Chondrocyte (in vitro differentiated cells): ENCODE measurements at regions not wholly inside any gene's neighbourhood (a gene's known extent, or its start where the extent isn't known, plus 50 kb on each side); places are given as distances from the start of the nearest gene placed in this dataset.

Experiments used
- DNase-seq: peaks from one replicate; pipeline ENCODE4 v3.0.0; 2021; ENCODE audit warnings: mixed read lengths, low spot score
- H3K27ac Mint-ChIP-seq: one replicate; pipeline ENCODE4 v1.8.0; 2021; ENCODE audit warnings: mild to moderate bottlenecking, moderate library complexity, mixed read lengths; ENCODE audit not compliant: unreplicated experiment
- H3K27me3 Mint-ChIP-seq: 2 replicates; pipeline ENCODE4 v1.8.0; 2021; ENCODE audit warnings: low read depth, mixed read lengths
- H3K36me3 Mint-ChIP-seq: 2 replicates; pipeline ENCODE4 v1.8.0; 2021; ENCODE audit warnings: low read depth, mixed read lengths
- H3K4me1 Mint-ChIP-seq: 2 replicates; pipeline ENCODE4 v1.8.0; 2021; ENCODE audit warnings: low read depth, mild to moderate bottlenecking, mixed read lengths
- H3K4me3 Mint-ChIP-seq: one replicate; pipeline ENCODE4 v1.8.0; 2021; ENCODE audit warnings: mild to moderate bottlenecking, moderate library complexity, mixed read lengths; ENCODE audit not compliant: unreplicated experiment
- H3K9me3 Mint-ChIP-seq: 2 replicates; pipeline ENCODE4 v1.8.0; 2021; ENCODE audit warnings: low read depth, mixed read lengths
- TF ChIP-seq, protein P1 (sequence below): fragments of 200-600 bp; sonication (generic); IDR thresholded peaks from 2 replicates; pipeline ENCODE4 v1.5.0; 2021; ENCODE audit warnings: antibody characterized with exemption, mild to moderate bottlenecking, moderate library complexity

DNA sequence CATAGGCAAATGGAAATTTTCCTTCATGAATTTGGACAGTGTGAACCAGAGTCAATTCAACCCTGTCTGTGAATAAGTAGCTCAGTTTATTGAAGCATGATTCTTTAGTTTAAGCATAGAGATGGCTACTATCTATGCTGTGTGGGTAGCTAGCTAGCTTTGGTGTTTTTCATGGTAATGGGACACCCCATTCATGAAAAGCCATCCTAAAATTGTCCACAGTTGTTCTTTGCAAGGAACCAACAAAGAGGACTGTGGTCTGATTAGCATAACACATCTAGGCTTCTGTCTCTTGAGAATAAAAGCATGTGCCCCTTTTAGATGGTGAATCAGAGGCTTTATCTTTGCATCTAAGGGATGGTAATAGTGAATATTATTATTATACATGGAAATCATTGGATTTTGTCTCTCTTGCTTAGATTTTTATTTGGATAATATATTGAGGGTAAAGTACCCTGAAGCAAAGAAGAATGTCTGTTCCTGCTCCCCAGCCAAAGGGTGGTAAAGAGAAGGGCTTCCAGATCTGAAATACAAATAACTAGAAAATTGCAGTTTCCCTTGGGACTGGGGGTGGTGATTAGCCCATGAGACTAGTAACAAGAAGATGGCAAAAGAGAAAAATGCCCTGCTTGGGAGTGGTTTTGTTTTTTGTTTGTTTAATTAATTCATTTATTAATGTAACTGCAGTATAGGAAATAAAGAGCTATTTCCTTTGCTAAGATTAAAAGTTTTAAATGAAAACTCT is 624.2 kb upstream of the ZNF608 start:
- no peak for DNase-seq
- Mint-ChIP-seq H3K27me3 (no peaks in the 10 kb centered on the region), H3K36me3 (no peaks in the 10 kb centered on the region), H3K4me1 (peaks cover 18% of the 10 kb centered on the region), H3K9me3 (peaks cover 2% of the 10 kb centered on the region), H3K4me3 (no peak overlapping the region), H3K27ac (no peak overlapping the region)
- TF ChIP-seq, protein P1, sequence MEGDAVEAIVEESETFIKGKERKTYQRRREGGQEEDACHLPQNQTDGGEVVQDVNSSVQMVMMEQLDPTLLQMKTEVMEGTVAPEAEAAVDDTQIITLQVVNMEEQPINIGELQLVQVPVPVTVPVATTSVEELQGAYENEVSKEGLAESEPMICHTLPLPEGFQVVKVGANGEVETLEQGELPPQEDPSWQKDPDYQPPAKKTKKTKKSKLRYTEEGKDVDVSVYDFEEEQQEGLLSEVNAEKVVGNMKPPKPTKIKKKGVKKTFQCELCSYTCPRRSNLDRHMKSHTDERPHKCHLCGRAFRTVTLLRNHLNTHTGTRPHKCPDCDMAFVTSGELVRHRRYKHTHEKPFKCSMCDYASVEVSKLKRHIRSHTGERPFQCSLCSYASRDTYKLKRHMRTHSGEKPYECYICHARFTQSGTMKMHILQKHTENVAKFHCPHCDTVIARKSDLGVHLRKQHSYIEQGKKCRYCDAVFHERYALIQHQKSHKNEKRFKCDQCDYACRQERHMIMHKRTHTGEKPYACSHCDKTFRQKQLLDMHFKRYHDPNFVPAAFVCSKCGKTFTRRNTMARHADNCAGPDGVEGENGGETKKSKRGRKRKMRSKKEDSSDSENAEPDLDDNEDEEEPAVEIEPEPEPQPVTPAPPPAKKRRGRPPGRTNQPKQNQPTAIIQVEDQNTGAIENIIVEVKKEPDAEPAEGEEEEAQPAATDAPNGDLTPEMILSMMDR: no peak

DNA sequence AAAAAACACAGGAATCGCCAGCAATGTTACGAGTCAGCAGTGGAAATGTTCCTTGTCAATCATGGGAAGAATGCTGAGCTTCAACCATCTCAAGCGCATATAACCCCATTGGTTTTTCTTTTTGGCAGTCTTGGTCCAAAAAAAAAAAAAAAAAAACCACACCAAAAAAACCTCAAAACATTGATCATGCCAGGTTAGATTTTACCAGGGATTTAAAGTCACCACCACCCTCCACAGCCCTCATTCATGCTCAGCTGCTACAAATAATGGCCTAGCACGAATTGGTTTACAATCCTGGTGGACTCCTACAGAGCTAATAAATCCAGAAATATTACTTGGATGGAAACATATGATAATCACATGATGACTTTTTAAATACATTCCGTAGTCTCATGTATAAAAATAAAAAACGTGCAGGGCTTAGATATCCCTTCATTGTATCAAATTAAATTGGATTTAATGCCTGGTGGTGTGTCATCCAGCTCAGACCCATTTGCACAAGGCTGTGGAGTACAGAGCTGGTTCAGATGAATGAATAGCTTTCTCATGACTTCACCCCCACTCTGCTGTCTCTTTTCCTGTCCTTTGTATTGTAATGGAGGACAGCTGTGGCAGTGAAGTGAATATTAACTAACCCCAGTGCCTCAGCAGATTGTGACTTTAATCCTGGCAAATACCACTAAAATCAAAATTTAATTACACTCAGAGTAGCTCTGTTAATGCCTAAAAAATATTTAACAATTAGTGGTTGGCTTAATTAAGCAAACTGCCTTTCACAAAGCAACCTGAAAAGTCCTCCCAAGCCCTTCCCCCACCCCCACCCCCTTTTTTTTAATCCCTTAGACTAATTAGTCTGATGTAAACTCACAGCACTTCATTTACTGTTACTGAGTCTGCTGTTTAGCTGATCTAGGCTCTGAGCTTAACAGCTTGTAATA is 626.5 kb upstream of the ZNF608 start:
- TF ChIP-seq, protein P1: no peak
- no peaks in the 10 kb centered on the region for H3K36me3 Mint-ChIP-seq
- peaks cover 13% of the 10 kb centered on the region for H3K4me1 Mint-ChIP-seq
- DNase-seq: no peak
- peaks cover 2% of the 10 kb centered on the region for H3K9me3 Mint-ChIP-seq
- no peak overlapping the region for H3K4me3 Mint-ChIP-seq
- H3K27ac Mint-ChIP-seq: no peak overlapping the region
- H3K27me3 Mint-ChIP-seq: no peaks in the 10 kb centered on the region

DNA sequence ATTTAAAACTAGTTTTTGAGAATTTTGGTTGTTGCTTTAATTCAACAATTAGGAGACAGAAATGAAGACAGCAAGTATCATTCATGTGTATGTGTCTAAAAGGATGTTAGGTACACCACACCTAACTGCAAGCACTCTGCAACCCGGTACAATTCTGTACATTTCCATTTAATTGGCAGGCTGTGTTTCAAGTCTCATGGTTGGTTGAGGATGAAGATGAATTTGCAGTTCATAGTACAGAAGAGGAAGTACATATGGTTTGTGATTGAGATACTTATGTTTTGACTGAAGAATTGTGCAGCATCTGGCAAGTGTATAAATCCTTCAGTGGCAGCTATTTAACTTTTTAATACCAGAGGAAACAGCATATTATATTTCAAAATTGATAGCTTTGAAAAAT is 628.7 kb upstream of the ZNF608 start:
- Mint-ChIP-seq H3K4me3 (no peak overlapping the region), H3K27ac (no peak overlapping the region), H3K27me3 (no peaks in the 10 kb centered on the region), H3K9me3 (no peaks in the 10 kb centered on the region), H3K4me1 (peaks cover 10% of the 10 kb centered on the region), H3K36me3 (no peaks in the 10 kb centered on the region)
- TF ChIP-seq, protein P1: no peak
- DNase-seq: no peak

DNA sequence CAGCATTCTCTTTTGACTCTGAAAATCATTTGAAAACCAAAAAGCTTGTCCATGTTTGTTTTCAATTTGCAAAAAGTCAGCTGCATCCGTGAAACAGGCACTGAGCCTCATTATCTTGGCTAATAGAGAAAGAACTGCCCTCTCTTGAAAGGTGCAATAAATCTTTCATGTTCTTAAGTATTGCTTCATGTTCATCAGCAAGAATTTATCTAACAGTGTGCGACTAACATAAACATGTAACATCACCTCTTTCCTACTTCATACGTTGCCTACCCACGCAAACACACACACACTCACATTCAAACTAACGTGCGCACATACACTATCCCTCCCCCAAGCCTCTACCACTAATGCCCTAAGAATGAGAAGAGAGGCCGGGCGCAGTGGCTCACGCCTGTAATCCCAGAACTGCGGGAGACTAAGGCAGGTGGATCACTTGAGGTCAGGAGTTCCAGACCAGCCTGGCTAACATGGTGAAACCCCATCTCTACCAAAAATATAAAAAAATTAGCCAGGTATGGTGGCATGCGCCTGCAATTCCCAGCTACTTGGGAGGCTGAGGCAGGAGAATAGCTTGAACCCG is 629.7 kb upstream of the ZNF608 start:
- TF ChIP-seq, protein P1: no peak
- H3K36me3 Mint-ChIP-seq: no peaks in the 10 kb centered on the region
- H3K27ac Mint-ChIP-seq: no peak overlapping the region
- H3K27me3 Mint-ChIP-seq: no peaks in the 10 kb centered on the region
- H3K4me1 Mint-ChIP-seq: peaks cover 6% of the 10 kb centered on the region
- no peaks in the 10 kb centered on the region for H3K9me3 Mint-ChIP-seq
- no peak overlapping the region for H3K4me3 Mint-ChIP-seq
- DNase-seq: no peak

DNA sequence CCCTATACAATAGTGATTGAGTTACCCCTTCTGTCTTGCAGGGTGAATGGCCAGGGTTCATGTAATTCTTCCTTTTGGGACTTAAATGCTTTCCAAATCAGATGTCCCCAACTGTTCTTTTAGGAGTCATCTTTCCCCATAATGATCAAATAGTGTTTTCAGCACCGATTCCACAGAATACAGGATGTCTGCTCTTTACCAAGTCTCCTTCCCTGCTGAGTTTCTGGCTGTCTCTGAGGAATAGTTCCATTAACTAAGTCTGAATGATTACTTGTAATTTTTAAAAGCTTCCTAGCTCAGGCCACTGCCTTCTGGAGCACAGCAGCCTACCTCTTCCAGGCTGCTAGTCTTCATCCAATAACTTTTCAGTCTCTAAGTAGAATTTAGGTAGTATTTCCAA is 630.7 kb upstream of the ZNF608 start:
- Mint-ChIP-seq H3K27me3 (no peaks in the 10 kb centered on the region), H3K9me3 (no peaks in the 10 kb centered on the region), H3K27ac (no peak overlapping the region), H3K4me3 (no peak overlapping the region), H3K4me1 (peaks cover 6% of the 10 kb centered on the region), H3K36me3 (no peaks in the 10 kb centered on the region)
- TF ChIP-seq, protein P1: no peak
- DNase-seq: no peak
